ENCODE measurements at regions not wholly inside any gene's neighbourhood (a gene's known extent, or its start where the extent isn't known, plus 50 kb on each side); places are given as distances from the start of the nearest gene placed in this dataset.
A peak's percentile ranks its signal among the peaks of the same experiment; 100 is the strongest.

DNA sequence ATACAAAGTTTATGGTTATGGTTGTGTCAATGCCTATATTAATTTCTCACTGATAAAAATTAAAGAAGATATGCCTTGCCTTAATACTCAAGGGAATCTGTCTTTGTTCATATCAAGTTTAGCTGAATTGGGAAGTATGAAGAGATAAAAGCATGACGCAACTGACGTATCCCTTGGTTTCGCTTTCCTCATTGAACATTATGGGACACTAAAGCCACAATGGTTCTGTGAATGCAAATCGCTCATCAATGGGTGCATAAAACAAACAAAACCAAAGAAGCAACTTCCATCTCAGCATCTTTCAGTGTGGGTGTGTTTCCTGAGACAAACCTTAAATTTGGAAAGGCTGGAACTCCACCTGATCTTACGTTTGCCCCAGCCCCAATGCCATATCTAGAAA lies 108.2 kb downstream of the NPIPB5 start:
- no peak overlapping the region for H3K4me3 ChIP-seq (ENCODE audit: low read depth, low read length)

DNA sequence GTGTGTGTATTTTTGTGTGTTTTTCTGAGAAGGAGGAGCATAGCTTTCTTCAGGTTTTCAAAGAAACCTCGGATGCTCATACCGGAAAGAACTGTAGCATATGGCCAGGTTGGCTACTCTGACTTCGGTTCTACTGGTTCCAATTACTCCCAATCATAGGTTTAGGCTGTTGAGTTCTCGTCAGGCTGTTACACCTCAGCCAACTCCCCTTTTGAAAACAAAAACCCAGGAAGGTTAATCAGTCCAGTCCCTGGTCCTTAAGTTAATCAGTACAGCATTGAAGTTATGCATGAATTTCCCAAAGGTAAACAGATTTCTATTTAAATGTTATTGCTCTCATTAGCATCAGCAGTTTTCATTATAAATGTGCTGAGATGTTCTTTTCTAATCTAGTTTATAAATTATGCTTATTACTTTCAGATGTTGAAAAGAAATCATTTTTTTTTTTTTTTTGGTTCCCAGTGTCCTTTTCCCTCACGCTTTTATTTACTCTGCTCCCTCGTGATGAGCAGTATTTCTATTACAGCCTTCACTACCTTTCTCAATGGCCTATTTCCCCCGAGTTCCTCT lies 111.0 kb downstream of the NPIPB5 start:
- no peak for TF ChIP-seq CTCF (IDR thresholded peaks at IDR 0.05; ENCODE audit: insufficient read depth, low read length)
- no peak for DNase-seq (ENCODE audit: low read depth)
- H3K4me3 ChIP-seq (ENCODE audit: low read depth, low read length) = no peak overlapping the region

More for the DNA sequence above, 108.2 kb downstream of the NPIPB5 start:
- DNase-seq (ENCODE audit: low read depth) = no peak
- TF ChIP-seq CTCF (IDR thresholded peaks at IDR 0.05; ENCODE audit: insufficient read depth, low read length) = no peak

DNA sequence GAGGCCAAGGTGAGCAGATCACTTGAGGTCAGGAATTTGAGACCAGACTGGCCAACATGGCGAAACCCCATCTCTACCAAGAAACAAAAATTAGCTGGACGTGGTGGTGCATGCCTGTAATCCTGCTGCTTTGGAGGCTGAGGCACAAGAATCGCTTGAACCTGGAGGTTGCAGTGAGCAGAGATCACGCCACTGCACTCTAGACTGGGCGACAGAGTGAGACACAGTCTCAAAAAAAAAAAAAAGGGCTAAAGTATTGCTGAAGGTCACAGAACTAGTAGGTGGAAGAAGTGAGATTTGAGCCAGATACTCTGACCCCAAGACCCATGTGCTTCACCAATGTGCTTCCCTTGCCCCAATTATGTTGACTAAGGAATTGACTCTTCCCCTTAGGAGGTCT lies 112.0 kb downstream of the NPIPB5 start:
- no peak for DNase-seq (ENCODE audit: low read depth)
- no peak for TF ChIP-seq CTCF (IDR thresholded peaks at IDR 0.05; ENCODE audit: insufficient read depth, low read length)
- no peak overlapping the region for H3K4me3 ChIP-seq (ENCODE audit: low read depth, low read length)

DNA sequence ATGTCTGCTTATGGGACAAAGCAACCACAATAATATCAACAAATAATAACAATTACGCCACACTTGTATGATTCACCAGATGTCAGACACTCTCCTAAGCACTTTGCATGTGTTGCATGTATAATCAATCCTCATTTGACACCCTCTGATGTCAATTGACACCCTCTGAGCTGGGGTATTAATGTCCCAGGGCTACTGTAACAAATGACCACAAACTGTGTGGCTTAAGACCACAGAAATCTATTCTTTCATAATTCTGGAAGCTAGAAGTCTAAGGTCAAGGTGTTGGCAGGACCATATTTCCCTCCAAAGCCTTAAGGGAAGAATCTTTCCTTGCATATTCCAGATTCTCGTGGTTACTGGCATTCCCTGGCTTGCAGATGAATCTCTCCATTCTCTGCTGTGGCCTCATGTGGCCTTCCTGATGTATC lies 112.7 kb downstream of the NPIPB5 start:
- no peak overlapping the region for H3K4me3 ChIP-seq (ENCODE audit: low read depth, low read length)
- no peak for TF ChIP-seq CTCF (IDR thresholded peaks at IDR 0.05; ENCODE audit: insufficient read depth, low read length)
- peak; percentile 29 for DNase-seq (ENCODE audit: low read depth)

- DNase-seq (ENCODE audit: low read depth) = no peak
- no peak overlapping the region for H3K4me3 ChIP-seq (ENCODE audit: low read depth, low read length)
- TF ChIP-seq CTCF (IDR thresholded peaks at IDR 0.05; ENCODE audit: insufficient read depth, low read length) = no peak
These were observed 113.5 kb downstream of the NPIPB5 start for GRCh38 chr16:22624038-22624799.

GRCh38 chr16:22624800-22625533 lies 114.3 kb downstream of the NPIPB5 start:
- H3K4me3 ChIP-seq (ENCODE audit: low read depth, low read length) = no peak overlapping the region
- no peak for DNase-seq (ENCODE audit: low read depth)
- TF ChIP-seq CTCF (IDR thresholded peaks at IDR 0.05; ENCODE audit: insufficient read depth, low read length) = no peak

Data from fibroblast of the aortic adventitia (primary cell).